ENCODE measurements at regions not wholly inside any gene's neighbourhood (a gene's known extent, or its start where the extent isn't known, plus 50 kb on each side); places are given as distances from the start of the nearest gene placed in this dataset.
"Not testable (repeated sequence)": the region's sequence is repeated elsewhere in the genome, so short reads cannot be mapped to it uniquely, and the experiment has no call there.

DNA sequence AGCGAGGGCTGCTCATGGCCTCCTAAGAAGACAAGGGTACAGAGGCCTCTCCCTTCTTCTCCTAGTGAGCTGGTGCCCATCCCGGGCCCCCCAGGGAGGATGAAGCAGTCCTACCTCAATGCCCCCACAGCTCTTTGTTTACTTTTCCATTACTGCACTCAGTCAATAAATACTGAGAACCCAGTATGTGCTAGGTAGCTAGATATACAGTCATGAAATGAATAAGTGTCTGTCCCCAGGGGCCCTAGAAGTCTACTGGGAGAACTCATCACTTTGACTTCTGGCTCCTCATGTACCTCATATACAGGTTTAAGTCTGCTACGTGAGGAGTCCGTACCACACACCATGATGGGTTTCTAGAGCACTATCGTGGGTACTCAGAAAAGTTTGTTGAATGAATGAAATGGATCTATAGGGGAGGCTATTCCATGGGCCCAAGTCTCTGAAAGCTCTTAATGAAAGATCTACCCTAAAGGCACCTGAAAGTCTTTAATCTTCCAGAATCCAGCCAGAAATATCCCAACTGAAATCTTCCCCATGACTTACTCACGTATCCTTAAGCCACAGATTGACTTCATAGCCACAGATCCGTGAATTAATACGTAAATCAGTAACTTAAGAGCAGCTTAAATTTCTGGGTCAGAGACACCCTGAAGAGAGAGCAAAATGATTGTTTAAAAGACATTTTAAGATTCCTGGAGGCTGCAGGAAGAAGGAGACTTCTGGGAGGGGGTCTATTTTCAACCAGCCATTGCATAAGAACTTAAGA lies 51.6 kb upstream of the POMP start:
- Histone ChIP-seq H3K9me3 (replicated peaks in 1 of 11) (peaks cover 0 to 2% (median 0%) of the 10 kb centered on the region in 11 experiments; a peak in 1 of 22 replicates), H3K27ac (no peak overlapping the region), H3K4me3 (no peak overlapping the region), H3K36me3 (no peaks in the 10 kb centered on the region), H3K27me3 (no peaks in the 10 kb centered on the region), H3K4me2 (no peak overlapping the region), H4K20me1 (no peaks in the 10 kb centered on the region), H3K4me1 (peaks cover 14 to 33% (median 18%) of the 10 kb centered on the region in 10 experiments), H3K9ac (no peak overlapping the region)
- no peak for TF ChIP-seq Cebpa-rat (IDR thresholded peaks at IDR 0.05)

DNA sequence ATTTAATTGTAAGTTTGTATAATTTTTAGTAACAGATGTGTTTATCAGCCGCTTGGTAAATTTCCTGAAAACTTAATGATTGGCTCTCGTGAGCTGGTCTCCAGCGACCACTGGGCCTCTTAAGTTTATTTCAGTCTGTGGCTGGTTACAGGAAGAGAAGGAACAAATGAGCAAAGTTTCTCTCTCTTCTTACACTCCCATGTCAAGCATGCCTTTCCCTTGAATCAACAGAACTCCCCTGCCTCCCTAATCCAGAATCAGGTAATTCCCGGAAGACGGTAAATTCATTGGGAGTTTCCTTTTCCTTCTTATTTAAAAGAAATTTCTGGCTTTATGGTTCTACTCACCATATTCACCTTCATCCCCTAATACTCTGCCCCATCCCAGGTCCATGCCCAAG lies 52.5 kb upstream of the POMP start:
- peaks cover 5 to 24% (median 9%) of the 10 kb centered on the region in 10 experiments for H3K4me1 ChIP-seq
- no peak overlapping the region for H3K4me3 ChIP-seq
- H3K27ac ChIP-seq = no peak overlapping the region
- no peaks in the 10 kb centered on the region for H4K20me1 ChIP-seq
- no peak overlapping the region for H3K4me2 ChIP-seq
- H3K9me3 ChIP-seq (replicated peaks in 1 of 11) = no peaks in the 10 kb centered on the region
- no peaks in the 10 kb centered on the region for H3K36me3 ChIP-seq
- no peak for TF ChIP-seq Cebpa-rat (IDR thresholded peaks at IDR 0.05)
- H3K27me3 ChIP-seq = no peaks in the 10 kb centered on the region
- no peak overlapping the region for H3K9ac ChIP-seq

DNA sequence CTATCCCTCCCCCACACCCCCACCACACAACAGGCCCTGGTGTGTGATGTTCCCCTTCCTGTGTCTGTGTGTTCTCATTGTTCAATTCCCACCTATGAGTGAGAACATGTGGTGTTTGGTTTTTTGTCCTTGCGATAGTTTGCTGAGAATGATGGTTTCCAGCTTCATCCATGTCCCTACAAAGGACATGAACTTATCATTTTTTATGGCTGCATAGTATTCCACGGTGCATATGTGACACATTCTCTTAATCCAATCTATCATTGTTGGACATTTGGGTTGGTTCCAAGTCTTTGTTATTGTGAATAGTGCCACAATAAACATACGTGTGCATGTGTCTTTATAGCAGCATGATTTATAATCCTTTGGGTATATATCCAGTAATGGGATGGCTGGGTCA lies 53.8 kb upstream of the POMP start:
- not testable (repeated sequence) for H4K20me1 ChIP-seq; H3K27ac ChIP-seq; H3K4me2 ChIP-seq; H3K9ac ChIP-seq; H3K36me3 ChIP-seq; H3K4me3 ChIP-seq; H3K27me3 ChIP-seq; H3K9me3 ChIP-seq (replicated peaks in 1 of 11)
- peaks cover 0 to 11% (median 0%) of the 10 kb centered on the region in 10 experiments; a peak in 4 of 20 replicates for H3K4me1 ChIP-seq

DNA sequence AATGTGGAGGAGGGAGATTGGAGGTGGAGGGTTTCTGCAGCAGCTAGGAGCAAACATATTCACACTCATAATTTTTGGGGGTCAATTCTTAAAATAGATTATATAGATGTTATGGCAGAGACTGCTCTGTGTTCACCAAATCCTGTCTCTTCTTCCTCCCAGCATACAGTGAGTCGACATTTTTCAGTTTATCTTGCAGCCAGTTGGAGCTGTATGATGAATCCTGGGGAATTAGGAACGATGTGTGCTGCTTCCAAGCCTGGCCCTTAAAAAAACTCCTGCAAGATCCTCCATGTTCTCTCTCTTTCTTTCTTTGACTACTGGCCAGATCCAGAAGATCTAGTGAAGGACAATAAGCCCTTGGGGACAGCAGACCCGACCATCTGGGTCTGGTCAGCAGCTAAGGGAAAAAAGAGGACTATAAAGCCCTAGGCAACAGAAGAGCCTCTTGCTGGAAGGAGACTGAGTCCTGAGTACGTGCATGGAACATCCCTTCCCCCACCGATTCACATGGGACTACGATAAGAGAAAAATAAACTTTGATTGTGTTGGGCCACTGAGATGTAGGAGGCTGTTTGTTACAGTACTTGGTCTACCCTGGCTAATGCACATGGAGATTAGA lies 55.8 kb upstream of the POMP start:
- Histone ChIP-seq H3K9ac (no peak overlapping the region), H3K4me3 (no peak overlapping the region), H3K27ac (no peak overlapping the region), H3K36me3 (no peaks in the 10 kb centered on the region), H3K27me3 (no peaks in the 10 kb centered on the region), H3K4me2 (no peak overlapping the region), H3K4me1 (peaks cover 0 to 6% (median 0%) of the 10 kb centered on the region in 10 experiments; a peak in 1 of 20 replicates), H3K9me3 (replicated peaks in 1 of 11) (peaks cover 0 to 12% (median 9%) of the 10 kb centered on the region in 11 experiments; a peak in 12 of 22 replicates), H4K20me1 (no peaks in the 10 kb centered on the region)
- TF ChIP-seq Cebpa-rat (IDR thresholded peaks at IDR 0.05) = no peak

DNA sequence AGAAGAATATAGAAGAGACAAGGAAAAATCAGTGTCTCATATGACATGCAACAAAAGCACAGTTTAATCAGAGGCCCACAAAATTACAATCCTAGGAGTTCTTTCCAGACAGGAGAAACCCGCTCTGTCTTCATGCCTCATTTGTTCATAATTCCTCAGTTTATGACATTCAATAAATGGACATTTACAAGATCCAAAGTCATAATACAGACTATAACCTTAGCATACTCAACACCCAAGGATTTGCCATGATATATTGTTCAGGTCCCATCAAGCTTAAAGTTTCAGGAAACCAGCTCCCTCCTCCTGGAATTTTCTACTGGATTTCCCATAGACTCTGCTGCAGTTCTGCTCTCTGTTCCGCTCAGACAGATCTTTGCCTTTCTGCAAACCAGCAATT lies 56.4 kb upstream of the POMP start:
- TF ChIP-seq Cebpa-rat (IDR thresholded peaks at IDR 0.05) = no peak
- peaks cover 0 to 6% (median 0%) of the 10 kb centered on the region in 10 experiments; a peak in 1 of 20 replicates for H3K4me1 ChIP-seq
- no peaks in the 10 kb centered on the region for H3K36me3 ChIP-seq
- no peak overlapping the region for H3K4me2 ChIP-seq
- no peak overlapping the region for H3K4me3 ChIP-seq
- H3K9me3 ChIP-seq (replicated peaks in 1 of 11) = peaks cover 0 to 12% (median 10%) of the 10 kb centered on the region in 11 experiments; a peak in 13 of 22 replicates
- H3K27me3 ChIP-seq = no peaks in the 10 kb centered on the region
- no peak overlapping the region for H3K9ac ChIP-seq
- no peaks in the 10 kb centered on the region for H4K20me1 ChIP-seq
- no peak overlapping the region for H3K27ac ChIP-seq

DNA sequence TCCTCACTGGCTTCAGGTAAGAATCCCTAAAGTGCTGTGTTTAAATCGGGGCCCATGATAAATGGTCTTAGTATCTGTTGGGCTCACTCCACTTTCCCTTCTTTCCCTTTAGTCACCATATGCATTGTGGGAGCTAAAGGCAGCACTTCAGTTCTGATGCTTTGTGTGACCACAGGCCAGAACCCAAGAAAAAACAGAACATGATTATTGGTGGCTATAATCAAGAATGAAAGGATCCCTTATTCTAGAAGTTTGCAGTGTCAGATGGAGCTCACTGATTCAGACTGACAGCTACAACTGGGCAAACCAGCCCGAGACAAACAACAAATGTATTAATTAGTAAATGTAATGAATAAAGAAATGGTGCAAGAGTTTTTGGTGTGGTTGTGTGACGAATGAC lies 57.3 kb upstream of the POMP start:
- Histone ChIP-seq H3K4me1 (peaks cover 0 to 8% (median under 1%) of the 10 kb centered on the region in 10 experiments; a peak in 3 of 20 replicates), H3K4me3 (no peak overlapping the region), H3K27me3 (no peaks in the 10 kb centered on the region), H3K9me3 (replicated peaks in 1 of 11) (peaks cover 0 to 12% (median 10%) of the 10 kb centered on the region in 11 experiments; a peak in 14 of 22 replicates), H3K9ac (no peak overlapping the region), H4K20me1 (no peaks in the 10 kb centered on the region), H3K4me2 (no peak overlapping the region), H3K36me3 (no peaks in the 10 kb centered on the region), H3K27ac (no peak overlapping the region)
- TF ChIP-seq Cebpa-rat (IDR thresholded peaks at IDR 0.05) = no peak

DNA sequence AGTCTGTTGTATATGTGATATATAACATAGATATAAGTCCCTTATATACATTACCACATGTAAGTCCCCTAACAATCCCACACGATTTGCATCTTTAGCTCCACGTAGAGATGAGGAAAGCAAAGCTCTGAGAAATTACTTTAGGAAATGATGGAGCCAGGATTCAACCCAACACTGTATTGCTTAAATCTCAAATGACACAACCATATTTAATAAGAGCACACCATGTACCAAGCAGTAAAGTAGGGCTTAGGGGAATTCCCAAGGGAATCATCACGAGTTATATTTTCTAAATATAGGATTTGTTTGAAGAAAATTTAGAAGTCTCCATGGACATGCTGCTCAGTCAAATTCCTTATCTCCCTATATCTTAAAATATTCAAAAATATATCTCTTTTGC lies 61.3 kb upstream of the POMP start:
- Histone ChIP-seq H4K20me1 (no peaks in the 10 kb centered on the region), H3K9ac (no peak overlapping the region), H3K27ac (no peak overlapping the region), H3K4me1 (peaks cover 0 to 13% (median 2%) of the 10 kb centered on the region in 10 experiments; a peak in 6 of 20 replicates), H3K4me2 (peak overlapping the region in 2 of 11 experiments; percentile 1 to 16; a peak in 1 of 22 replicates), H3K9me3 (replicated peaks in 1 of 11) (peaks cover 0 to 18% (median 10%) of the 10 kb centered on the region in 11 experiments; a peak in 14 of 22 replicates), H3K36me3 (no peaks in the 10 kb centered on the region), H3K4me3 (no peak overlapping the region), H3K27me3 (no peaks in the 10 kb centered on the region)
- no peak for TF ChIP-seq Cebpa-rat (IDR thresholded peaks at IDR 0.05)

DNA sequence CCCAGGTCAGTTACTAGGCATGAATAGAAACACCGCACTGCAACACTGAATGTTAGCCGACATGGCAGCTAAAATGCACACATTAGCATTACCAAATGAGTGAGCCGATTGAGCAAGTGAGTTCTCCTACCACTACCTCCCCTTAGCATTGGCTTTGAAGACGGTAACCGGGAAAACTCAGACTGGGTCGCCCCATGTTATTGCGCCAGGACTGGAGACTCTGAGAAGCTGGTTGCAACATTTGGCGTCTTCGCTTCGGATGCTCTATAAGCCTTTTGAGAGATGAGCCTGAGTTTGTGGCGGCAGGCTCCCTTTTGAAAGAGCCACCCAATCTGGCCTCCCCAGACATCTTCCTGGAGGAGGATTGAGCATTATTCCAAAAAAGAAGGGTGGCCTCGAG lies 68.5 kb upstream of the POMP start:
- no peak overlapping the region for H3K4me2 ChIP-seq
- no peaks in the 10 kb centered on the region for H3K36me3 ChIP-seq
- H3K4me1 ChIP-seq = peaks cover 5 to 18% (median 7%) of the 10 kb centered on the region in 10 experiments; a peak in 14 of 20 replicates
- H3K9me3 ChIP-seq (replicated peaks in 1 of 11) = no peaks in the 10 kb centered on the region
- H3K27ac ChIP-seq = no peak overlapping the region
- no peaks in the 10 kb centered on the region for H3K27me3 ChIP-seq
- TF ChIP-seq Cebpa-rat (IDR thresholded peaks at IDR 0.05) = no peak
- H4K20me1 ChIP-seq = no peaks in the 10 kb centered on the region
- H3K4me3 ChIP-seq = no peak overlapping the region
- H3K9ac ChIP-seq = no peak overlapping the region

DNA sequence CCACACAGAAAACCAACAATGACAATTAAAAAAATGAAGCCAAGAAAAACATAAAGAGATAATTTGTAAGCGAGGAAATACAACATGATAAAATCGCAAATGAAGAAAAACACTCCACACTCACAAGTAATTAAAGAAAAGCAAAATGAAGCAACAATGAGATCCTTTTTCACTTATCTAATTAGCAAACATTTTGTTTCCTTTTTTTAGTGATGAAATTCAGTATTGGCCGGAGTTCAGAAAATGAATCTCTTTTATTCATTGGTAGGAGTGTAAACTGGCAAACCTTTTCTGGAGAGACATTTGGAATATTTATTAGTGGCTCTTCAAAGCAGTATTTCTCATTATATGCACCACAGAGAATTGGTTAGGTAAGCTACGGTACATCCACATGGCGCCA lies 70.6 kb upstream of the POMP start:
- Histone ChIP-seq H3K4me3 (no peak overlapping the region), H3K9me3 (replicated peaks in 1 of 11) (no peaks in the 10 kb centered on the region), H3K4me1 (peaks cover 11 to 34% (median 15%) of the 10 kb centered on the region in 10 experiments), H4K20me1 (no peaks in the 10 kb centered on the region), H3K27ac (no peak overlapping the region), H3K9ac (no peak overlapping the region), H3K27me3 (no peaks in the 10 kb centered on the region), H3K4me2 (no peak overlapping the region), H3K36me3 (no peaks in the 10 kb centered on the region)
- no peak for TF ChIP-seq Cebpa-rat (IDR thresholded peaks at IDR 0.05)
